Activated CD8-positive, alpha-beta memory T cell treated with anti-CD3 and anti-CD28 coated beads for 36 hours (primary cell): ENCODE measurements at regions not wholly inside any gene's neighbourhood (a gene's known extent, or its start where the extent isn't known, plus 50 kb on each side); places are given as distances from the start of the nearest gene placed in this dataset.
"Not testable (repeated sequence)": the region's sequence is repeated elsewhere in the genome, so short reads cannot be mapped to it uniquely, and the experiment has no call there.

Experiments used
- CTCF ChIA-PET: fragments of 350-600 bp; sonication (Branson Sonifier 250); formaldehyde crosslinking; loops from one replicate; lab custom pipeline; 2021; ENCODE audit warnings: antibody characterized with exemption; lab: Charles Lee
- POLR2A ChIA-PET: fragments of 350-600 bp; sonication (Branson Sonifier 250); formaldehyde crosslinking; loops from one replicate; lab custom pipeline; 2021; ENCODE audit warnings: antibody characterized with exemption; lab: Charles Lee

DNA sequence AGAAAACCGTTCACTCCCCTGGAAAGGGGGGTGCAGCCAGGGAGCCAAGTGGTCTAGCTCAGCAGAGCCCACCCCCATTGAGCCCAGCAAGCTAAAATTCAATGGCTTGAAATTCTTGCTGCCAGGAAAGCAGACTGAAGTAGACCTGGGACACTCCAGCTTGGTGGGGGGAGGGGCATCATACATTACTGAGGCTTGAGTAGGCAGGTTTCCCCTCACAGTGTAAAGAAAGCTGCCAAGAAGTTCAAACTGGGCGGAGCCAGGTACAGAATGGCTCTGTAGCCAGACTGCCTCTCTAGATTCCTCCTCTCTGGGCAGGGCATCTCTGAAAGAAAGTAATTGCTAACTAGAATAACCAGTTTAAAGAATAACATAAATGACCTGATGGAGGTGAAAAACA is 372.3 kb upstream of the F9 start:
- ChIA-PET CTCF (no interaction called here), POLR2A (no interaction called here)

- CTCF ChIA-PET: no interaction called here
Measured at GRCh38 chrX:139156356-139156755, 374.2 kb upstream of the F9 start.

DNA sequence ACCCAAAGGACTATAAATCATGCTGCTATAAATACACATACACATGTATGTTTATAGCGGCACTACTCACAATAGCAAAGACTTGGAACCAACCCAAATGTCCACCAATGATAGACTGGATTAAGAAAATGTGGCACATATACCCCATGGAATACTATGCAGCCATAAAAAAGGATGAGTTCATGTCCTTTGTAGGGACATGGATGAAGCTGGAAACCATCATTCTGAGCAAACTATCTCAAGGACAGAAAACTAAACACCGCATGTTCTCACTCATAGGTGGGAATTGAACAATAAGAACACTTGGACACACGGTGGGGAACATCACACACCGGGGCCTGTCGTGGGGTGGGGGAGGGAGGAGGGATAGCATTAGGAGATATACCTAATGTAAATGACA is 383.9 kb upstream of the F9 start:
- CTCF ChIA-PET: interaction anchor here (0.6 kb wide), 1 partner anchor 13 kb away, joined by 3 read pairs; no protein-coding TSS in a partner anchor

More at GRCh38 chrX:139156356-139156755, 374.2 kb upstream of the F9 start:
- POLR2A ChIA-PET: no interaction called here

DNA sequence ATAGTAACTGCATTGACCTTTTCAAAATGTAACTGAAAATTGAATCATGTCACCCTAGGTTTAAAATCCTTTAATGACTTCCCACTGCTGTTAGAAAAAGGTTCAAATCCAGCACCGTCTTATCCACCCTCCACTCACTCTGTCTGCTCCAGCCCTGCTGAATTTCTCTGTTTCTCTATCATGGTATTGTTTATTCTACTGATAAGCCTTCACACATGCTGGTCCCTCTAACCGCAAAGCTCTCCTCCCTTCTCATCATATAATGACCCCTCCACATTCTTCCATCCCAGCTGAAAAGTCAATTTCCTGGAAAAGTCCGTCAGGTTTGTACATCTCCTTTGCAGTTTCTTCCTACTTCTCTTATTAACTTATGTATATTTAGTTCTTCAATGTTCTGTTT is 389.2 kb upstream of the F9 start:
- CTCF ChIA-PET: no interaction called here
- POLR2A ChIA-PET: no interaction called here

More for the DNA sequence above, 383.9 kb upstream of the F9 start:
- POLR2A ChIA-PET: not testable (repeated sequence)

DNA sequence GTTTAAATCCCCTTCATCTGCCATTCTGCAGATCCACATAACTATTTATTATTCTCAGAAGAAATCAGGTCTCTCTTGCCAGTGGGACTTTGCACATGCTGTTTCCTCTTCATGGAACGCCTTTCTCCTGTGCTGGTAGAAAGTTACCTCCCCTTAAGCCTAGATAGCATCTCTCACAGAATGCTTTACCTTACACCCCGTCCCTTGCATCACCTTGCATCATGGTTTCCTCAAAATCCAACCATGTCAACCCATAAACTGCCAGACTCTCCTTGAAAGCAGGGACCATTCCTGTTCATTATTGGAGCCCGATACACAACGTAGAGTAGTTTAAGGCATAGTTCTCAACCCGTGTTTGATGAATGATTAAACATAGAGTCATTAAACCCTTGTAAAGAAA is 396.2 kb upstream of the F9 start:
- ChIA-PET POLR2A (no interaction called here), CTCF (no interaction called here)

- ChIA-PET POLR2A (no interaction called here), CTCF (no interaction called here)
Measured at GRCh38 chrX:139126493-139126892, 404.0 kb upstream of the F9 start.

- ChIA-PET POLR2A (no interaction called here), CTCF (no interaction called here)
Measured at GRCh38 chrX:139125916-139126315, 404.6 kb upstream of the F9 start.

GRCh38 chrX:139121616-139122286 is 408.8 kb upstream of the F9 start:
- POLR2A ChIA-PET: no interaction called here
- CTCF ChIA-PET: no interaction called here

DNA sequence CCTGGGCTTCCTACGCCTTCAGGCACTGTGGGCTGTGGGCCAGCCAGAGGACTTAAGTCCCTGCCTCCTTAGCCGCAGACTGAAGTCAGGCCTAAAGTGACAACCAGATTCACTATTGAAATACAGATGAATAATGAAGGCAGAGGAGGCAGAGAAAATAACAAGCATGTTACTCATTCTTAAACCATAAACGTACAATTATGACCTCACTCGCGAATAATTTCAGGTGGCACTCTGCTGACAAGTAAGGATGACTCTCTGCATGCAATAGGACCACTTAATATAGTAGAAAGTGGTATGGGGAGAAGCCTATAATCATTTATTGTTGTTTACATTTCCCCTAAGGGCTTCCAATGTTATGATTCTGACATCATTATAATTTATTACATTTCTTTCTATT is 409.2 kb upstream of the FGF13 start:
- CTCF ChIA-PET: no interaction called here
- POLR2A ChIA-PET: no interaction called here

GRCh38 chrX:139113708-139114107 is 402.2 kb upstream of the FGF13 start:
- POLR2A ChIA-PET: no interaction called here
- CTCF ChIA-PET: no interaction called here

DNA sequence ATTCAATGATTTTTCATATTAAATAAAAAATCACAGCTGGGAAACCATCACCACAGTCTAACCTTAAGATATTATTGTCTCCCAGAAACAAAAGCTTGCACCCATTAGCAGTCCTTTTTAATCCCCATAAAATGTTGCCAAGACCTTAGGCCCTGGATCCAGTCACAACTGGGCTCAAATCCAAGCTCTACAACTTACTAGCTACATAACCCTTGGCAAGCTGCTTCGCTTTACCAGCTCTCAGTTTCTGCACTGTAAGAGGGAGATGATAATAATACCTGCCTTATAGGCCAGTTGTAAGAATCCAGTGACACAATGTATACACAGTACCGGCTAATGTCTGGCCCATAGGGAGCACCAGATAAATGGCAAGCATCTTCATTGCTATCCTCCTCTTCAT is 400.9 kb upstream of the FGF13 start:
- ChIA-PET POLR2A (no interaction called here), CTCF (no interaction called here)

- ChIA-PET CTCF (no interaction called here), POLR2A (no interaction called here)
Measured at GRCh38 chrX:139106069-139106468, 394.6 kb upstream of the FGF13 start.

DNA sequence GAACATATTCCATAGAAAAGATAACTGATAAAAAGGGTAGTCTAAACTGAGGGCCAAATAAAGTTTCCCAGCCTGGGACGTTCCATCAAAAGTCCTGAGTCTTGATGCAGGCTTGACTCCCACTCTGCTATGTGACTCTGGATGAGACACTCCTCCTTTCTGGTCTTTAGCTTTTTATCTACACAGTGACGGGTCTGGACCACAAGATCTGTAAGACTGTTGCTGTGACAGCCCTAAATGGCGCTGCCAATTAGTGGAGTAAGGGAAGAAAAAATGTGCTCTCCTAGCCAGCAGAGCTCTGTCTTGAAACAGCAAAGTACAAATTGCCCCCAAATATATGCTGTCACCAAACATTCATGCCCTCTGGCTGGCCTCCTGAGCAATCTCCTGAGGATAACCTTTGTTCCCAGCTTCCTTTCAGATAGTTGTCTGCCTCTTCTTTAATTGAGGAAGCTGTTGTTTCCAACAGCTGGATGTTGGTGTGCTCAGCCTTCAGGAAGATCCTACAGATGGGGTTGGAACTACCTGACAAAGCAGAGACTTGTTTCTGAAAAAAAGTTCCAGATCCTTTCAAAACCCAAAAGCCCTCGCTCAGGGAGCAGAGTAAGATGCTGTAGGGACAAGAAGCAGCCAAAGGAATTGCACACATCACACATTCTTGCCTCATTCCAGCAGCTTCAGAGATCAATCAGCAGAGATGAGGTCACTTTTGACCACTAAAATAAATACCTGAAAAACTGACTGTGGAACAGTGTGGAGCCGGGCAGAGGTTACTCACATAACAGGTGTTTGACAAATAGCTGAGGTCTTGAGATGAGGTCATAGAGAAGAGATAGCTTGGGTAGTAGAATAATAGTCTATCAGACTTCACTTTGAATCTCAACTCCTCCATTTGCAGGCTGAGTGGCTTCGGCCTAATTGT is 383.4 kb upstream of the FGF13 start:
- CTCF ChIA-PET: no interaction called here
- POLR2A ChIA-PET: no interaction called here

GRCh38 chrX:139093201-139093600 is 381.7 kb upstream of the FGF13 start:
- ChIA-PET POLR2A (no interaction called here), CTCF (no interaction called here)

GRCh38 chrX:139091878-139092277 is 380.4 kb upstream of the FGF13 start:
- CTCF ChIA-PET: no interaction called here
- POLR2A ChIA-PET: no interaction called here

DNA sequence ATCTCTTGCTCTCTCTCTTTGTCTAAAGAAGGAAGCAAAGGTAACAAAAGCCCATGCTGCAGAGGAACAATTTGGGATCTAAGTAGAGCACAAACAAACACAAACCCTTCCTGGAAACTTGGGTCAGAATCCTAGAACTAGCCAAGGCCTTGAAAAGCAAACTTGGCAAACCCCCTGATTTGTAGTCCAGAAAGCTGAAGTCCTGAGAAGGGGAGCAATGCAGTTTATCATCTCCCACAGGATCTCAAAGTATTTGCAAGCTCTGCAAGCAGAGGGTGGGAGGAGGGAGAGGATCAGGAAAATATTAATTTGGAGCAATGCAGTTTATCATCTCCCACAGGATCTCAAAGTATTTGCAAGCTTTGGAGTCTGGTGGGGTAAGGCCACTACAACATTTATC is 379.5 kb upstream of the FGF13 start:
- POLR2A ChIA-PET: no interaction called here
- CTCF ChIA-PET: no interaction called here

- POLR2A ChIA-PET: no interaction called here
- CTCF ChIA-PET: no interaction called here
Measured at GRCh38 chrX:139086246-139086645, 374.7 kb upstream of the FGF13 start.

- POLR2A ChIA-PET: no interaction called here
- CTCF ChIA-PET: no interaction called here
Measured at GRCh38 chrX:139085404-139085803, 373.9 kb upstream of the FGF13 start.

DNA sequence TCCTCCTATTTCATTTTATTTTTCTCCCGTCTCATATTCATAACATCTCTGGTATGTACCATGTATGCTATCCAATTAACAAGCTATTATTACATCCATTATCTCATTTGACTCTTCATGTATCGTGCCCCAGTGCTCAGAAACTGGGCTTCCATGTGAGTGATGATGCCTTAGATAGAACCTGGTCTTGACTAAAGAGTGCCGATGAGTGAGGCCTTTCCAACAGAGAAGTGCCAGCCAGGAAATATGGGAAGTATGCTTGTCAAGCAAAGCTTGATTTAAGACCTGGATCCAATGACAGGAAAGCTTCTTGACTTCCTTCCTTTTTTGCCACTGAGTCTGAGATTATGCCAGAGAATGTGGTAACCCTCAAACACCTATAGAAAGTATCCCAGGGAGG is 371.7 kb upstream of the FGF13 start:
- POLR2A ChIA-PET: no interaction called here
- CTCF ChIA-PET: no interaction called here

GRCh38 chrX:139081965-139082364 is 370.4 kb upstream of the FGF13 start:
- CTCF ChIA-PET: no interaction called here
- POLR2A ChIA-PET: no interaction called here

DNA sequence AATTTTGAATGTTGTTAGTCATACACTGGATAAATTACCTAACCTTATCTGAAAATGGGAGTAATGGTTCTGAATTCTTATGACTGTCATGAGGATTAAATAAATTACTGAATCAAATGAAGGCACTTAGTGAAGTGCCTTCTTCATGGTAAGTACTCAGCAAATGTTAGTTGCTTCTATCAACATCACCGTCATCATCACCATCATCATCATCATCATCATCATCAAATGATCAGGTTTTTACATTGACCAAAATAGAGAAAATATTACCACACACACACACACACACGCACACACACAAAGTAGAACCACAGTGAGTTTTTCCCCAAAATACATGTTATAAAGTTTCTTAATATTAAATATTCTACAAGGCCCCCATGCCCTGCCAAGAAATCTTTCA is 368.3 kb upstream of the FGF13 start:
- ChIA-PET CTCF (no interaction called here), POLR2A (no interaction called here)
